ENCODE measurements at regions not wholly inside any gene's neighbourhood (a gene's known extent, or its start where the extent isn't known, plus 50 kb on each side); places are given as distances from the start of the nearest gene placed in this dataset.

DNA sequence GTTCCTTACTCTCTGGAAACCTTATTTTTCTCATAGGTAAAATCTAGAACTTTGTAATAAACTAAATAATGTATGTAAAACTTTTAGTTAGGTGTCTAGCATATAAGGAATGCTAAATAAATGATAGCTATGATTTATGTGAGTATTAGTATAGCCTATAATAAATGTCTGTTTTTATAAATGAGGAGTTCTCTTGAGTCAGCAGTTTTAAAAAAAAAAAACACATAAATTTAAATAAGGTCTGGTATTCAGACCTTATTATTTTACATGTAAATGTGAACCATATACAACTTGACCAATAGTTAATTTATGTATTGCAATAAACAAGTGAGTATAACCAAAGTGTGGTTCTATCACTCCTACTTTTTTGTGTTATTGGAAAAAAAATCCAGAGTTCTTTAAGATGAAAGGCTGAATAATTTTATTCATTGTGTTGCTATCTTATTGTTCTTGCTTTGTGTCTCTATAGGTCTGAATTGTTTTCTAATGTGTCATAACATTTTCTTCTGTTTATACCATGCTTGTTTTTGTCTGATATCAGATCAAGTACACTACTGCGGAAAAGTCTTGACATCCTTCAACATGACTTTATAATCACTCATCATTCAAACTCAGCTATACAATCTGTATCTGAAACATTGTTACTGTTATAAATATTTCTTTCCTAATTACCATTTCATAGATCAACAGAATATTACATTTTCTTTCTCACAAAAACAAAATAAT is 115.7 kb downstream of the RASSF9 start:
- Mint-ChIP-seq H3K9me3 (no peaks in the 10 kb centered on the region), H3K27me3 (ENCODE audit: insufficient read depth, low read depth) (peaks cover 2% of the 10 kb centered on the region), H3K27ac (no peak overlapping the region), H3K4me3 (no peak overlapping the region), H3K36me3 (no peaks in the 10 kb centered on the region), H3K4me1 (no peaks in the 10 kb centered on the region)
- H3F3A ChIP-seq (ENCODE audit: low read depth), result no peaks in the 10 kb centered on the region
- H2AFZ ChIP-seq (replicated peaks), result no peak overlapping the region
- DNase-seq (ENCODE audit: low spot score), result no peak
- H3K9ac ChIP-seq, result no peak overlapping the region
- TF ChIP-seq, protein P1, sequence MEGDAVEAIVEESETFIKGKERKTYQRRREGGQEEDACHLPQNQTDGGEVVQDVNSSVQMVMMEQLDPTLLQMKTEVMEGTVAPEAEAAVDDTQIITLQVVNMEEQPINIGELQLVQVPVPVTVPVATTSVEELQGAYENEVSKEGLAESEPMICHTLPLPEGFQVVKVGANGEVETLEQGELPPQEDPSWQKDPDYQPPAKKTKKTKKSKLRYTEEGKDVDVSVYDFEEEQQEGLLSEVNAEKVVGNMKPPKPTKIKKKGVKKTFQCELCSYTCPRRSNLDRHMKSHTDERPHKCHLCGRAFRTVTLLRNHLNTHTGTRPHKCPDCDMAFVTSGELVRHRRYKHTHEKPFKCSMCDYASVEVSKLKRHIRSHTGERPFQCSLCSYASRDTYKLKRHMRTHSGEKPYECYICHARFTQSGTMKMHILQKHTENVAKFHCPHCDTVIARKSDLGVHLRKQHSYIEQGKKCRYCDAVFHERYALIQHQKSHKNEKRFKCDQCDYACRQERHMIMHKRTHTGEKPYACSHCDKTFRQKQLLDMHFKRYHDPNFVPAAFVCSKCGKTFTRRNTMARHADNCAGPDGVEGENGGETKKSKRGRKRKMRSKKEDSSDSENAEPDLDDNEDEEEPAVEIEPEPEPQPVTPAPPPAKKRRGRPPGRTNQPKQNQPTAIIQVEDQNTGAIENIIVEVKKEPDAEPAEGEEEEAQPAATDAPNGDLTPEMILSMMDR (IDR thresholded peaks at IDR 0.05), result no peak
- H3K27me3 ChIP-seq, result no peaks in the 10 kb centered on the region
- H3K36me3 ChIP-seq, result no peaks in the 10 kb centered on the region
- H3K4me3 ChIP-seq, result no peak overlapping the region
- no peak overlapping the region for H3K4me2 ChIP-seq
- no peaks in the 10 kb centered on the region for H3K9me3 ChIP-seq (ENCODE audit: low read depth)
- H3K4me1 ChIP-seq, result no peaks in the 10 kb centered on the region
- H3K79me2 ChIP-seq (ENCODE audit: low read depth), result no peaks in the 10 kb centered on the region
- H3K27ac ChIP-seq, result no peak overlapping the region
- no peaks in the 10 kb centered on the region for H4K20me1 ChIP-seq (ENCODE audit: low read depth)

DNA sequence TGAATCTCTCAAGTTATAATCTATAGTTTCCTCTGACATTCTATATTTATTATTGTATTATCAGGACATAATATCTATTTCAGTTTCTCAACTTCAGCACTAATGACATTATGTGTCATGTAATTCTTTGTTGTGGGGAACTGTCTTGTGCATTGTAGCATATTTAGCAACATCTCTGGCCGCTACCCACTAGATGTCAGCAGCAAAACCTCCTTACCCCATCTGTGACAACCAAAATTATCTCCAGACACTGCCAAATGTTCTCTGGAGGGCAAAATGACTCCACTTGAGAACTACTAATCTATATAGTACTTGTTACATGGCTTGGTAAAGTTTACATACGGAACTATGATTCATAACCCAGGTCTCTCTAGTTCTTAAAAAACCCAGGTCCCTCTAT is 110.2 kb downstream of the RASSF9 start:
- H3K27ac ChIP-seq, result no peak overlapping the region
- no peaks in the 10 kb centered on the region for H4K20me1 ChIP-seq (ENCODE audit: low read depth)
- Mint-ChIP-seq H3K36me3 (no peaks in the 10 kb centered on the region), H3K27me3 (ENCODE audit: insufficient read depth, low read depth) (peaks cover 2% of the 10 kb centered on the region), H3K4me1 (no peaks in the 10 kb centered on the region), H3K4me3 (no peak overlapping the region), H3K27ac (no peak overlapping the region), H3K9me3 (no peaks in the 10 kb centered on the region)
- H3K4me2 ChIP-seq, result no peak overlapping the region
- TF ChIP-seq EZH2phosphoT487 (IDR thresholded peaks at IDR 0.05), result no peak
- TF ChIP-seq, protein P1 (IDR thresholded peaks at IDR 0.05), result no peak
- H3K9me3 ChIP-seq (ENCODE audit: low read depth), result no peaks in the 10 kb centered on the region
- no peaks in the 10 kb centered on the region for H3K27me3 ChIP-seq
- no peaks in the 10 kb centered on the region for H3K79me2 ChIP-seq (ENCODE audit: low read depth)
- no peak overlapping the region for H2AFZ ChIP-seq (replicated peaks)
- DNase-seq (ENCODE audit: low spot score), result no peak
- no peaks in the 10 kb centered on the region for H3K4me1 ChIP-seq
- no peak overlapping the region for H3K9ac ChIP-seq
- no peak overlapping the region for H3K4me3 ChIP-seq
- no peaks in the 10 kb centered on the region for H3K36me3 ChIP-seq
- no peaks in the 10 kb centered on the region for H3F3A ChIP-seq (ENCODE audit: low read depth)

DNA sequence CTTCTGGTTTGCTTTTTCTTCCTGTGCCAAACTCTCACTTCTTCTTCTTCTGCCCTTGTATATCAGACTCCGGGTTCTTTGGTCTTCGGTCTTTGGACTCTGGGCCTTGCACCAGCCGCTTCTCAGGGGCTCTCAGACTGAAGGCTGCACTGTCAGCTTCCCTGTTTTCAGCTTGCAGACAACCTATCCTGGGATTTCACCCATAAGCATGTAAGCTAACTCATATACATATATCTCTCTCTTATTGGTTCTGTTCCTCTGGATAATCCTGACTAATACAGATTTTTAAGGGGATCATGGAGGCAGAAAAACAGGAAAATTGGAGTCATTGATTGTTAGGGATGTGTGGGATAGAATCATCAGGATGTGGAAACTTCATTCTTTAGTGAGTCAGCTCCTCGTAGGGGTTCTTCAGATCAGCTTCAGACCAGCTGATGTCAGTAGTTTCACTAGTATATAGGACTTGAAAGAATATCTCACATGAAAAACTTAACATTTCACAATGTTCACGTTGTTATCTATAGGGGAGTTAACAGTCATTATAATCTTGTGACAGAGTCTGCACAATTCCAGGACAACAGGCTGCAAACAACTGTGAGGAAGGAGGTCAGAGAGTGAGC is 102.9 kb downstream of the RASSF9 start:
- Mint-ChIP-seq H3K9me3 (no peaks in the 10 kb centered on the region), H3K36me3 (no peaks in the 10 kb centered on the region), H3K4me3 (no peak overlapping the region), H3K4me1 (no peaks in the 10 kb centered on the region), H3K27me3 (ENCODE audit: insufficient read depth, low read depth) (no peaks in the 10 kb centered on the region), H3K27ac (no peak overlapping the region)
- Histone ChIP-seq H2AFZ (replicated peaks) (no peak overlapping the region), H3K27me3 (no peaks in the 10 kb centered on the region), H3F3A (ENCODE audit: low read depth) (no peaks in the 10 kb centered on the region), H3K9ac (no peak overlapping the region), H3K27ac (no peak overlapping the region), H3K4me3 (no peak overlapping the region), H3K36me3 (no peaks in the 10 kb centered on the region), H4K20me1 (ENCODE audit: low read depth) (no peaks in the 10 kb centered on the region), H3K79me2 (ENCODE audit: low read depth) (no peaks in the 10 kb centered on the region), H3K9me3 (ENCODE audit: low read depth) (no peaks in the 10 kb centered on the region), H3K4me2 (no peak overlapping the region), H3K4me1 (no peaks in the 10 kb centered on the region)
- TF ChIP-seq EZH2phosphoT487 (IDR thresholded peaks at IDR 0.05), result no peak
- TF ChIP-seq, protein P1 (IDR thresholded peaks at IDR 0.05), result no peak
- TF ChIP-seq EZH2 (IDR thresholded peaks at IDR 0.05), result no peak
- no peak for DNase-seq (ENCODE audit: low spot score)

Measured in neural progenitor cell (in vitro differentiated cells).